G401.6 (cell line): ENCODE measurements at regions not wholly inside any gene's neighbourhood (a gene's known extent, or its start where the extent isn't known, plus 50 kb on each side); places are given as distances from the start of the nearest gene placed in this dataset.
"Not testable (repeated sequence)": the region's sequence is repeated elsewhere in the genome, so short reads cannot be mapped to it uniquely, and the experiment has no call there.

Experiments
- FAIRE-seq: peaks from 2 replicates; lab custom pipeline; 2012; peaks lifted over from hg19 to GRCh38; lab: Jason Lieb, UNC

GRCh38 chr18:41128126-41128525, 826.9 kb upstream of the PIK3C3 start:
- FAIRE-seq: no peak

GRCh38 chr18:41126541-41127235, 828.3 kb upstream of the PIK3C3 start:
- FAIRE-seq: no peak

- no peak for FAIRE-seq
Measured at GRCh38 chr18:41121116-41121826, 833.8 kb upstream of the PIK3C3 start.

GRCh38 chr18:41119031-41119430, 836.0 kb upstream of the PIK3C3 start:
- FAIRE-seq: no peak

GRCh38 chr18:41113885-41114482, 841.0 kb upstream of the PIK3C3 start:
- no peak for FAIRE-seq

- no peak for FAIRE-seq
Measured at GRCh38 chr18:41099451-41099850, 855.6 kb upstream of the PIK3C3 start.

GRCh38 chr18:41096504-41096903, 858.5 kb upstream of the PIK3C3 start:
- no peak for FAIRE-seq

GRCh38 chr18:41077076-41077475, 878.0 kb upstream of the PIK3C3 start:
- no peak for FAIRE-seq

GRCh38 chr18:41075212-41075611, 879.8 kb upstream of the PIK3C3 start:
- FAIRE-seq: no peak

- FAIRE-seq: no peak
Measured at GRCh38 chr18:41073372-41073954, 881.6 kb upstream of the PIK3C3 start.

- FAIRE-seq: no peak
Measured at GRCh38 chr18:41072946-41073345, 882.1 kb upstream of the PIK3C3 start.

- FAIRE-seq: no peak
Measured at GRCh38 chr18:41071826-41072225, 883.2 kb upstream of the PIK3C3 start.

- FAIRE-seq: no peak
Measured at GRCh38 chr18:41069167-41069566, 885.9 kb upstream of the PIK3C3 start.

- no peak for FAIRE-seq
Measured at GRCh38 chr18:41064916-41065315, 890.1 kb upstream of the PIK3C3 start.

GRCh38 chr18:41060967-41061366, 894.1 kb upstream of the PIK3C3 start:
- FAIRE-seq: no peak

GRCh38 chr18:41059126-41059415, 896.0 kb upstream of the PIK3C3 start:
- no peak for FAIRE-seq

GRCh38 chr18:41058351-41059125, 896.5 kb upstream of the PIK3C3 start:
- FAIRE-seq: no peak

- FAIRE-seq: no peak
Measured at GRCh38 chr18:41052625-41053024, 902.4 kb upstream of the PIK3C3 start.

GRCh38 chr18:41046250-41046649, 908.8 kb upstream of the PIK3C3 start:
- not testable (repeated sequence) for FAIRE-seq

- no peak for FAIRE-seq
Measured at GRCh38 chr18:41043876-41044275, 911.2 kb upstream of the PIK3C3 start.

GRCh38 chr18:41042866-41043265, 912.2 kb upstream of the PIK3C3 start:
- no peak for FAIRE-seq

GRCh38 chr18:41038071-41038470, 917.0 kb upstream of the PIK3C3 start:
- FAIRE-seq: no peak

GRCh38 chr18:41036346-41036745, 918.7 kb upstream of the PIK3C3 start:
- FAIRE-seq: no peak
